ENCODE measurements at regions not wholly inside any gene's neighbourhood (a gene's known extent, or its start where the extent isn't known, plus 50 kb on each side); places are given as distances from the start of the nearest gene placed in this dataset.

- TF ChIP-seq, protein P1, sequence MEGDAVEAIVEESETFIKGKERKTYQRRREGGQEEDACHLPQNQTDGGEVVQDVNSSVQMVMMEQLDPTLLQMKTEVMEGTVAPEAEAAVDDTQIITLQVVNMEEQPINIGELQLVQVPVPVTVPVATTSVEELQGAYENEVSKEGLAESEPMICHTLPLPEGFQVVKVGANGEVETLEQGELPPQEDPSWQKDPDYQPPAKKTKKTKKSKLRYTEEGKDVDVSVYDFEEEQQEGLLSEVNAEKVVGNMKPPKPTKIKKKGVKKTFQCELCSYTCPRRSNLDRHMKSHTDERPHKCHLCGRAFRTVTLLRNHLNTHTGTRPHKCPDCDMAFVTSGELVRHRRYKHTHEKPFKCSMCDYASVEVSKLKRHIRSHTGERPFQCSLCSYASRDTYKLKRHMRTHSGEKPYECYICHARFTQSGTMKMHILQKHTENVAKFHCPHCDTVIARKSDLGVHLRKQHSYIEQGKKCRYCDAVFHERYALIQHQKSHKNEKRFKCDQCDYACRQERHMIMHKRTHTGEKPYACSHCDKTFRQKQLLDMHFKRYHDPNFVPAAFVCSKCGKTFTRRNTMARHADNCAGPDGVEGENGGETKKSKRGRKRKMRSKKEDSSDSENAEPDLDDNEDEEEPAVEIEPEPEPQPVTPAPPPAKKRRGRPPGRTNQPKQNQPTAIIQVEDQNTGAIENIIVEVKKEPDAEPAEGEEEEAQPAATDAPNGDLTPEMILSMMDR (IDR thresholded peaks at IDR 0.05; ENCODE audit: poor library complexity, severe bottlenecking): no peak
- TF ChIP-seq POLR2AphosphoS5 (IDR thresholded peaks at IDR 0.05) (no peak), TAF1 (IDR thresholded peaks at IDR 0.05; ENCODE audit: low read depth) (no peak), REST (IDR thresholded peaks at IDR 0.05; ENCODE audit: borderline replicate concordance) (no peak), EZH2 (IDR thresholded peaks at IDR 0.05; ENCODE audit: borderline replicate concordance, insufficient read depth, low read length, poor library complexity, severe bottlenecking) (no peak), MXI1 (conservative IDR thresholded peaks at IDR 0.05; ENCODE audit: poor library complexity, severe bottlenecking) (no peak), EP300 (conservative IDR thresholded peaks at IDR 0.05; ENCODE audit: poor library complexity, severe bottlenecking) (no peak)
Measured at GRCh38 chr14:71231521-71232393, 324.5 kb downstream of the PCNX1 start.
